ENCODE measurements at regions not wholly inside any gene's neighbourhood (a gene's known extent, or its start where the extent isn't known, plus 50 kb on each side); places are given as distances from the start of the nearest gene placed in this dataset.

GRCh38 chr4:180617196-180617595, 1626.0 kb upstream of the TENM3 start:
- H3K9ac ChIP-seq (ENCODE audit: low read length), result no peak overlapping the region
- no peaks in the 10 kb centered on the region for H3K27me3 ChIP-seq (ENCODE audit: control insufficient read depth in 1 of 2, insufficient read depth in 1 of 2, low read length in 2 of 2)
- H4K91ac ChIP-seq (ENCODE audit: low read length), result no peak overlapping the region
- H3K14ac ChIP-seq (ENCODE audit: low read length in 2 of 2), result no peak overlapping the region
- no peak overlapping the region for H3K27ac ChIP-seq (ENCODE audit: low read length, poor library complexity, severe bottlenecking)
- H3K9me3 ChIP-seq (ENCODE audit: control insufficient read depth, low read length), result no peaks in the 10 kb centered on the region
- DNase-seq, result peak; percentile 6
- H3K18ac ChIP-seq (ENCODE audit: low read depth in 1 of 2, low read length in 2 of 2), result no peak overlapping the region
- no peaks in the 10 kb centered on the region for H3K79me1 ChIP-seq (replicated peaks; ENCODE audit: low read length, poor library complexity, severe bottlenecking)
- no peak overlapping the region for H3K23ac ChIP-seq (ENCODE audit: low read length in 2 of 2)
- H3K36me3 ChIP-seq (ENCODE audit: control insufficient read depth in 1 of 2, insufficient read depth in 2 of 2, low read depth in 1 of 2, low read length in 2 of 2), result no peaks in the 10 kb centered on the region
- no peak overlapping the region for H2BK120ac ChIP-seq (ENCODE audit: low read depth, low read length)
- 10% methylated on average over 2 of the region's 6 CpGs for WGBS
- H2AK5ac ChIP-seq (ENCODE audit: low read length, severe bottlenecking), result no peak overlapping the region
- no peak overlapping the region for H2BK15ac ChIP-seq (ENCODE audit: low read depth, poor library complexity, severe bottlenecking)
- H3K4me3 ChIP-seq (ENCODE audit: insufficient read depth in 1 of 2, low read depth in 1 of 2, low read length in 2 of 2), result no peak overlapping the region
- H4K8ac ChIP-seq (ENCODE audit: low read length), result no peak overlapping the region
- no peak overlapping the region for H3K4ac ChIP-seq (ENCODE audit: low read depth in 1 of 2, low read length in 2 of 2)
- H2BK5ac ChIP-seq (ENCODE audit: low read depth, low read length, poor library complexity, severe bottlenecking), result no peak overlapping the region
- H3K4me2 ChIP-seq (ENCODE audit: low read length, poor library complexity, severe bottlenecking), result no peak overlapping the region
- H3K4me1 ChIP-seq (ENCODE audit: control insufficient read depth, insufficient read depth, low read depth, low read length), result no peaks in the 10 kb centered on the region
- no peak overlapping the region for H2AFZ ChIP-seq (ENCODE audit: low read depth, low read length)
- H2BK12ac ChIP-seq (ENCODE audit: low read length in 2 of 2), result no peak overlapping the region

GRCh38 chr4:180618396-180618795, 1624.8 kb upstream of the TENM3 start:
- Histone ChIP-seq H2AFZ (ENCODE audit: low read depth, low read length) (no peak overlapping the region), H2BK120ac (ENCODE audit: low read depth, low read length) (no peak overlapping the region), H2BK15ac (ENCODE audit: low read depth, poor library complexity, severe bottlenecking) (no peak overlapping the region), H3K27me3 (ENCODE audit: control insufficient read depth in 1 of 2, insufficient read depth in 1 of 2, low read length in 2 of 2) (no peaks in the 10 kb centered on the region), H2BK12ac (ENCODE audit: low read length in 2 of 2) (no peak overlapping the region), H3K9me3 (ENCODE audit: control insufficient read depth, low read length) (no peaks in the 10 kb centered on the region), H3K9ac (ENCODE audit: low read length) (no peak overlapping the region), H3K4ac (ENCODE audit: low read depth in 1 of 2, low read length in 2 of 2) (no peak overlapping the region), H3K4me1 (ENCODE audit: control insufficient read depth, insufficient read depth, low read depth, low read length) (no peaks in the 10 kb centered on the region), H3K14ac (ENCODE audit: low read length in 2 of 2) (no peak overlapping the region), H4K91ac (ENCODE audit: low read length) (no peak overlapping the region), H3K18ac (ENCODE audit: low read depth in 1 of 2, low read length in 2 of 2) (no peak overlapping the region), H3K36me3 (ENCODE audit: control insufficient read depth in 1 of 2, insufficient read depth in 2 of 2, low read depth in 1 of 2, low read length in 2 of 2) (no peaks in the 10 kb centered on the region), H3K4me3 (ENCODE audit: insufficient read depth in 1 of 2, low read depth in 1 of 2, low read length in 2 of 2) (no peak overlapping the region), H3K4me2 (ENCODE audit: low read length, poor library complexity, severe bottlenecking) (no peak overlapping the region), H3K27ac (ENCODE audit: low read length, poor library complexity, severe bottlenecking) (no peak overlapping the region), H3K23ac (ENCODE audit: low read length in 2 of 2) (no peak overlapping the region), H4K8ac (ENCODE audit: low read length) (no peak overlapping the region), H2AK5ac (ENCODE audit: low read length, severe bottlenecking) (no peak overlapping the region), H2BK5ac (ENCODE audit: low read depth, low read length, poor library complexity, severe bottlenecking) (no peak overlapping the region), H3K79me1 (replicated peaks; ENCODE audit: low read length, poor library complexity, severe bottlenecking) (no peaks in the 10 kb centered on the region)
- 60% methylated on average over 2 of the region's 4 CpGs for WGBS
- DNase-seq, result peak; percentile 6

- no peak overlapping the region for H3K9ac ChIP-seq (ENCODE audit: low read length)
- no peak overlapping the region for H4K91ac ChIP-seq (ENCODE audit: low read length)
- H3K9me3 ChIP-seq (ENCODE audit: control insufficient read depth, low read length), result no peaks in the 10 kb centered on the region
- no peak overlapping the region for H2BK12ac ChIP-seq (ENCODE audit: low read length in 2 of 2)
- no peak overlapping the region for H2BK120ac ChIP-seq (ENCODE audit: low read depth, low read length)
- no peak overlapping the region for H3K4me3 ChIP-seq (ENCODE audit: insufficient read depth in 1 of 2, low read depth in 1 of 2, low read length in 2 of 2)
- H3K27me3 ChIP-seq (ENCODE audit: control insufficient read depth in 1 of 2, insufficient read depth in 1 of 2, low read length in 2 of 2), result no peaks in the 10 kb centered on the region
- H2AK5ac ChIP-seq (ENCODE audit: low read length, severe bottlenecking), result no peak overlapping the region
- H3K4me1 ChIP-seq (ENCODE audit: control insufficient read depth, insufficient read depth, low read depth, low read length), result no peaks in the 10 kb centered on the region
- no peak overlapping the region for H2BK5ac ChIP-seq (ENCODE audit: low read depth, low read length, poor library complexity, severe bottlenecking)
- H4K8ac ChIP-seq (ENCODE audit: low read length), result no peak overlapping the region
- no peak overlapping the region for H3K23ac ChIP-seq (ENCODE audit: low read length in 2 of 2)
- 57% methylated on average over 1 of the region's 3 CpGs for WGBS
- DNase-seq, result no peak
- no peaks in the 10 kb centered on the region for H3K36me3 ChIP-seq (ENCODE audit: control insufficient read depth in 1 of 2, insufficient read depth in 2 of 2, low read depth in 1 of 2, low read length in 2 of 2)
- H3K14ac ChIP-seq (ENCODE audit: low read length in 2 of 2), result no peak overlapping the region
- H3K27ac ChIP-seq (ENCODE audit: low read length, poor library complexity, severe bottlenecking), result no peak overlapping the region
- H2BK15ac ChIP-seq (ENCODE audit: low read depth, poor library complexity, severe bottlenecking), result no peak overlapping the region
- H2AFZ ChIP-seq (ENCODE audit: low read depth, low read length), result no peak overlapping the region
- H3K18ac ChIP-seq (ENCODE audit: low read depth in 1 of 2, low read length in 2 of 2), result no peak overlapping the region
- H3K79me1 ChIP-seq (replicated peaks; ENCODE audit: low read length, poor library complexity, severe bottlenecking), result no peaks in the 10 kb centered on the region
- H3K4me2 ChIP-seq (ENCODE audit: low read length, poor library complexity, severe bottlenecking), result no peak overlapping the region
- H3K4ac ChIP-seq (ENCODE audit: low read depth in 1 of 2, low read length in 2 of 2), result no peak overlapping the region
These were observed 1623.8 kb upstream of the TENM3 start for GRCh38 chr4:180619440-180619839.

GRCh38 chr4:180622254-180622653, 1620.9 kb upstream of the TENM3 start:
- no peak overlapping the region for H2BK120ac ChIP-seq (ENCODE audit: low read depth, low read length)
- H2BK15ac ChIP-seq (ENCODE audit: low read depth, poor library complexity, severe bottlenecking), result no peak overlapping the region
- H3K23ac ChIP-seq (ENCODE audit: low read length in 2 of 2), result no peak overlapping the region
- H2BK5ac ChIP-seq (ENCODE audit: low read depth, low read length, poor library complexity, severe bottlenecking), result no peak overlapping the region
- H3K14ac ChIP-seq (ENCODE audit: low read length in 2 of 2), result no peak overlapping the region
- 86% methylated on average over 1 of the region's 3 CpGs for WGBS
- H3K9me3 ChIP-seq (ENCODE audit: control insufficient read depth, low read length), result no peaks in the 10 kb centered on the region
- no peak overlapping the region for H2AFZ ChIP-seq (ENCODE audit: low read depth, low read length)
- no peak overlapping the region for H3K27ac ChIP-seq (ENCODE audit: low read length, poor library complexity, severe bottlenecking)
- H3K36me3 ChIP-seq (ENCODE audit: control insufficient read depth in 1 of 2, insufficient read depth in 2 of 2, low read depth in 1 of 2, low read length in 2 of 2), result no peaks in the 10 kb centered on the region
- no peaks in the 10 kb centered on the region for H3K27me3 ChIP-seq (ENCODE audit: control insufficient read depth in 1 of 2, insufficient read depth in 1 of 2, low read length in 2 of 2)
- H3K4me1 ChIP-seq (ENCODE audit: control insufficient read depth, insufficient read depth, low read depth, low read length), result no peaks in the 10 kb centered on the region
- H3K9ac ChIP-seq (ENCODE audit: low read length), result no peak overlapping the region
- H3K79me1 ChIP-seq (replicated peaks; ENCODE audit: low read length, poor library complexity, severe bottlenecking), result no peaks in the 10 kb centered on the region
- no peak overlapping the region for H3K4me2 ChIP-seq (ENCODE audit: low read length, poor library complexity, severe bottlenecking)
- H2AK5ac ChIP-seq (ENCODE audit: low read length, severe bottlenecking), result no peak overlapping the region
- no peak overlapping the region for H3K18ac ChIP-seq (ENCODE audit: low read depth in 1 of 2, low read length in 2 of 2)
- no peak overlapping the region for H4K8ac ChIP-seq (ENCODE audit: low read length)
- H3K4ac ChIP-seq (ENCODE audit: low read depth in 1 of 2, low read length in 2 of 2), result no peak overlapping the region
- H4K91ac ChIP-seq (ENCODE audit: low read length), result no peak overlapping the region
- H2BK12ac ChIP-seq (ENCODE audit: low read length in 2 of 2), result no peak overlapping the region
- DNase-seq, result no peak
- H3K4me3 ChIP-seq (ENCODE audit: insufficient read depth in 1 of 2, low read depth in 1 of 2, low read length in 2 of 2), result no peak overlapping the region

Data from mesenchymal stem cell (in vitro differentiated cells and primary cell).